HG03354 (cell line): ENCODE measurements at regions not wholly inside any gene's neighbourhood (a gene's known extent, or its start where the extent isn't known, plus 50 kb on each side); places are given as distances from the start of the nearest gene placed in this dataset.
A peak's percentile ranks its signal among the peaks of the same experiment; 100 is the strongest.

Experiments used
- ATAC-seq: cut with Tn5 transposase; IDR thresholded peaks from one replicate; pipeline ENCODE4 v1.9.1; 2021; ENCODE audit warnings: mild to moderate bottlenecking; ENCODE audit not compliant: unreplicated experiment, poor library complexity, severe bottlenecking

GRCh38 chr4:54937501-54937900 lies 187.9 kb downstream of the KDR start:
- no peak for ATAC-seq

GRCh38 chr4:54933579-54933978 lies 191.8 kb downstream of the KDR start:
- ATAC-seq, result no peak

GRCh38 chr4:54930226-54930625 lies 195.2 kb downstream of the KDR start:
- no peak for ATAC-seq

GRCh38 chr4:54929459-54929858 lies 195.9 kb downstream of the KDR start:
- ATAC-seq, result no peak

- no peak for ATAC-seq
Measured at GRCh38 chr4:54924891-54925290, 200.5 kb downstream of the KDR start.

GRCh38 chr4:54915276-54915675 lies 210.1 kb downstream of the KDR start:
- no peak for ATAC-seq

GRCh38 chr4:54914781-54915180 lies 210.6 kb downstream of the KDR start:
- no peak for ATAC-seq

GRCh38 chr4:54913751-54914526 lies 211.5 kb downstream of the KDR start:
- no peak for ATAC-seq

- ATAC-seq, result no peak
Measured at GRCh38 chr4:54912155-54912554, 213.2 kb downstream of the KDR start.

- ATAC-seq, result peak; percentile 75
Measured at GRCh38 chr4:54909961-54910360, 215.4 kb downstream of the KDR start.

GRCh38 chr4:54908763-54909162 lies 216.6 kb downstream of the KDR start:
- peak; percentile 84 for ATAC-seq

GRCh38 chr4:54904953-54905352 lies 220.4 kb downstream of the KDR start:
- no peak for ATAC-seq

- ATAC-seq, result no peak
Measured at GRCh38 chr4:54902976-54903375, 222.4 kb downstream of the KDR start.

GRCh38 chr4:54902271-54902670 lies 223.1 kb downstream of the KDR start:
- ATAC-seq, result no peak

- no peak for ATAC-seq
Measured at GRCh38 chr4:54901202-54901601, 224.2 kb downstream of the KDR start.

- no peak for ATAC-seq
Measured at GRCh38 chr4:54898656-54899340, 226.6 kb downstream of the KDR start.

- ATAC-seq, result no peak
Measured at GRCh38 chr4:54898056-54898562, 227.3 kb downstream of the KDR start.

GRCh38 chr4:54897590-54897989 lies 227.8 kb downstream of the KDR start:
- no peak for ATAC-seq

GRCh38 chr4:54882616-54883015 lies 224.9 kb downstream of the KIT start:
- ATAC-seq, result no peak

- ATAC-seq, result no peak
Measured at GRCh38 chr4:54879576-54879975, 221.8 kb downstream of the KIT start.

- no peak for ATAC-seq
Measured at GRCh38 chr4:54877006-54877405, 219.2 kb downstream of the KIT start.
